ENCODE measurements at regions not wholly inside any gene's neighbourhood (a gene's known extent, or its start where the extent isn't known, plus 50 kb on each side); places are given as distances from the start of the nearest gene placed in this dataset.

DNA sequence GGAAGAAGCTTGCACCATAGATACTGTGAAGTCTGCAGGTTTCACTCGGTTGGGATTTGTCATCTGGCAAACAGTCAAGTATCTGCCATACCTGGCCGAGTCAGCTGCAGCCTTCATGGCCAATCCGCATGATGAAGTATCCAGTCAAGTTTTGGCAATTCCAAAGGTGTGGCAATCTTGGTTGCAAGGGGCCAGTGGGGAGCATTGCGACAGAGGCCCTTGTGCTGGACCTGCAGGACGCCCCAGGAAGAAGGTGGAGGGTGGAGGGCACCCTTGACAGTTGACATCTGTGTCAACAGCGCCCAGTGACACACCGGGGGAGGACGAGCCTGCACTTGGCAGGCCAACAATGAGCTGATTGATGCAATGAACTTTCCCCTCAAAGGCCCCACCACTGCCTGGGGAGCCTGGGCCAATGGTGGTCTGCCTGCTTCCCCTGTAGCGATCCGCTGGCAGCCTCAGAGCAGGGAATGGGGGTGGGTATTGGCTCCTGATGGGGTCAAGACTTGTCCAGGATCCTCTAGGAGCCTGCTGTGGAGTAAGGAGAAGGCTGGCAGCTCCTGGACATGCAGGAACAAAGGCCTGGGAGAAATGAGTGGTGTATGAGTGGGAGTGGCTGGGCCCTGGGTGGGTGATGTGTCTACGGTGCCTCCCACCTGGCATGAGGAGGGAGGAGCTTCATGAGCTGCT lies 122.8 kb upstream of the PITX1 start:
- TF ChIP-seq, protein P1, sequence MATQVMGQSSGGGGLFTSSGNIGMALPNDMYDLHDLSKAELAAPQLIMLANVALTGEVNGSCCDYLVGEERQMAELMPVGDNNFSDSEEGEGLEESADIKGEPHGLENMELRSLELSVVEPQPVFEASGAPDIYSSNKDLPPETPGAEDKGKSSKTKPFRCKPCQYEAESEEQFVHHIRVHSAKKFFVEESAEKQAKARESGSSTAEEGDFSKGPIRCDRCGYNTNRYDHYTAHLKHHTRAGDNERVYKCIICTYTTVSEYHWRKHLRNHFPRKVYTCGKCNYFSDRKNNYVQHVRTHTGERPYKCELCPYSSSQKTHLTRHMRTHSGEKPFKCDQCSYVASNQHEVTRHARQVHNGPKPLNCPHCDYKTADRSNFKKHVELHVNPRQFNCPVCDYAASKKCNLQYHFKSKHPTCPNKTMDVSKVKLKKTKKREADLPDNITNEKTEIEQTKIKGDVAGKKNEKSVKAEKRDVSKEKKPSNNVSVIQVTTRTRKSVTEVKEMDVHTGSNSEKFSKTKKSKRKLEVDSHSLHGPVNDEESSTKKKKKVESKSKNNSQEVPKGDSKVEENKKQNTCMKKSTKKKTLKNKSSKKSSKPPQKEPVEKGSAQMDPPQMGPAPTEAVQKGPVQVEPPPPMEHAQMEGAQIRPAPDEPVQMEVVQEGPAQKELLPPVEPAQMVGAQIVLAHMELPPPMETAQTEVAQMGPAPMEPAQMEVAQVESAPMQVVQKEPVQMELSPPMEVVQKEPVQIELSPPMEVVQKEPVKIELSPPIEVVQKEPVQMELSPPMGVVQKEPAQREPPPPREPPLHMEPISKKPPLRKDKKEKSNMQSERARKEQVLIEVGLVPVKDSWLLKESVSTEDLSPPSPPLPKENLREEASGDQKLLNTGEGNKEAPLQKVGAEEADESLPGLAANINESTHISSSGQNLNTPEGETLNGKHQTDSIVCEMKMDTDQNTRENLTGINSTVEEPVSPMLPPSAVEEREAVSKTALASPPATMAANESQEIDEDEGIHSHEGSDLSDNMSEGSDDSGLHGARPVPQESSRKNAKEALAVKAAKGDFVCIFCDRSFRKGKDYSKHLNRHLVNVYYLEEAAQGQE (IDR thresholded peaks at IDR 0.05; ENCODE audit: insufficient read depth in 1 of 2, low read depth in 2 of 2, low read length in 2 of 2) = no peak
- TF ChIP-seq SIN3A (IDR thresholded peaks at IDR 0.05; ENCODE audit: borderline replicate concordance, insufficient read depth, low read length) = no peak
- TF ChIP-seq POLR2AphosphoS5 (IDR thresholded peaks at IDR 0.05; ENCODE audit: low read depth, low read length) = no peak
